ENCODE measurements at regions not wholly inside any gene's neighbourhood (a gene's known extent, or its start where the extent isn't known, plus 50 kb on each side); places are given as distances from the start of the nearest gene placed in this dataset.

- TF ChIP-seq YY1 (IDR thresholded peaks at IDR 0.05; ENCODE audit: insufficient read depth, insufficient read length) (no peak), SUZ12 (IDR thresholded peaks at IDR 0.05; ENCODE audit: extremely low read depth, insufficient read depth, insufficient read length) (no peak)
Measured at GRCh38 chr12:34399631-34400410, 377.5 kb downstream of the ALG10 start.
